Aorta (tissue), 5 donors: ENCODE measurements at regions not wholly inside any gene's neighbourhood (a gene's known extent, or its start where the extent isn't known, plus 50 kb on each side); places are given as distances from the start of the nearest gene placed in this dataset.

ENCODE experiments used
- ATAC-seq: fragments of 200-7000 bp; cut with Tn5 transposase; one replicate; pipeline ENCODE4 v1.9.1; 2022; ENCODE audit warnings: moderate library complexity; ENCODE audit not compliant: low FRiP score
- DNase-seq, 2 donors: peaks; one replicate each; pipeline ENCODE4 v3.0.0-alpha.2; 2020
- H3K27ac ChIP-seq, 2 donors: one replicate each; pipeline ENCODE4 v1.5.1; 2013; ENCODE audit warnings: low read length in 2 of 2, mild to moderate bottlenecking in 2 of 2, moderate library complexity in 2 of 2, control low read depth in 1 of 2, inconsistent platforms in 1 of 2, low read depth in 1 of 2
- H3K27me3 ChIP-seq, 2 donors: one replicate each; pipeline ENCODE4 v1.6.1; 2013; ENCODE audit warnings: control low read depth in 1 of 2, low read length in 1 of 2, mild to moderate bottlenecking in 1 of 2, moderate library complexity in 1 of 2; ENCODE audit not compliant: insufficient read depth in 2 of 2, control insufficient read depth in 1 of 2
- H3K36me3 ChIP-seq, 2 donors: one replicate each; pipeline ENCODE4 v1.6.1; 2013; ENCODE audit warnings: control low read depth in 1 of 2, low read length in 1 of 2, mild to moderate bottlenecking in 1 of 2; ENCODE audit not compliant: insufficient read depth in 2 of 2, control insufficient read depth in 1 of 2
- H3K4me1 ChIP-seq, 2 donors: one replicate each; pipeline ENCODE4 v1.6.1; 2013; ENCODE audit warnings: low read length in 2 of 2, control low read depth in 1 of 2, mild to moderate bottlenecking in 1 of 2, moderate library complexity in 1 of 2; ENCODE audit not compliant: insufficient read depth in 2 of 2, control insufficient read depth in 1 of 2
- H3K4me3 ChIP-seq, 2 donors: one replicate each; pipeline ENCODE4 v1.5.1; 2013; ENCODE audit warnings: low read length in 2 of 2, control low read depth in 1 of 2, mild to moderate bottlenecking in 1 of 2
- H3K9me3 ChIP-seq: one replicate; pipeline ENCODE4 v1.6.1; 2013; ENCODE audit warnings: mild to moderate bottlenecking, low read length; ENCODE audit not compliant: control insufficient read depth
- WGBS, 2 donors: extraction: QIAGEN DNeasy Blood & Tissue Kit; methylation state at CpG; one replicate each; pipeline ENCODE4 v1.1.7; 2013; 5-methylcytosine and 5-hydroxymethylcytosine counted together
- intact Hi-C, 2 donors: fragments of 100-400 bp; cut with DNase I; formaldehyde crosslinking; loops; one replicate each; pipeline versions ENCODE4 v1.14.2 to v1.15.0; 2022
- donor health status: healthy with polysubstance abuse.
- donor health status: Bipolar disorder and iron deficiency.
- donor health status: DM: no; HTN: no; CAD: no.
- donor health status: DM: no; HTN: no; CAD: no.
- donor health status: DM: yes; HTN: yes; CAD: no.

- DNase-seq (no peak), ATAC-seq (no peak)
- Histone ChIP-seq H3K27ac (no peak overlapping the region), H3K4me1 (peaks cover 0 to 2% of the 10 kb centered on the region in 2 donors), H3K9me3 (no peaks in the 10 kb centered on the region), H3K27me3 (no peaks in the 10 kb centered on the region), H3K36me3 (no peaks in the 10 kb centered on the region), H3K4me3 (no peak overlapping the region)
- intact Hi-C loops: no loop called here
These were observed 128.7 kb upstream of the BMP4 start for GRCh38 chr14:54085232-54085761.

- Histone ChIP-seq H3K4me3 (no peak overlapping the region), H3K27me3 (no peaks in the 10 kb centered on the region), H3K27ac (no peak overlapping the region), H3K9me3 (no peaks in the 10 kb centered on the region), H3K4me1 (peaks cover 0 to 2% of the 10 kb centered on the region in 2 donors), H3K36me3 (no peaks in the 10 kb centered on the region)
- WGBS, 2 donors: 55 to 68% methylated on average over 4 of the region's 4 CpGs
- intact Hi-C loops: no loop called here
- no peak for DNase-seq
- no peak for ATAC-seq
These were observed 129.2 kb upstream of the BMP4 start for GRCh38 chr14:54085841-54086240.

- ATAC-seq (no peak), DNase-seq (no peak)
- Histone ChIP-seq H3K9me3 (no peaks in the 10 kb centered on the region), H3K27ac (no peak overlapping the region), H3K4me3 (no peak overlapping the region), H3K36me3 (no peaks in the 10 kb centered on the region), H3K27me3 (no peaks in the 10 kb centered on the region), H3K4me1 (peaks cover 0 to 2% of the 10 kb centered on the region in 2 donors)
- WGBS, 2 donors: 93 to 97% methylated on average over 7 of the region's 7 CpGs
- intact Hi-C loops: no loop called here
These were observed 130.1 kb upstream of the BMP4 start for GRCh38 chr14:54086767-54087166.

- intact Hi-C loops: no loop called here
- no peaks in the 10 kb centered on the region for H3K36me3 ChIP-seq
- H3K27ac ChIP-seq: no peak overlapping the region
- no peak for ATAC-seq
- H3K27me3 ChIP-seq: no peaks in the 10 kb centered on the region
- no peak overlapping the region for H3K4me3 ChIP-seq
- WGBS, 2 donors: 67 to 71% methylated on average over 4 of the region's 4 CpGs
- peaks cover 0 to 2% of the 10 kb centered on the region in 2 donors for H3K4me1 ChIP-seq
- H3K9me3 ChIP-seq: no peaks in the 10 kb centered on the region
- DNase-seq: no peak
These were observed 130.8 kb upstream of the BMP4 start for GRCh38 chr14:54087376-54087775.

GRCh38 chr14:54088271-54088670 is 131.6 kb upstream of the BMP4 start:
- Histone ChIP-seq H3K36me3 (no peaks in the 10 kb centered on the region), H3K9me3 (peaks cover 2% of the 10 kb centered on the region), H3K4me1 (peaks cover 0 to 2% of the 10 kb centered on the region in 2 donors), H3K27me3 (no peaks in the 10 kb centered on the region), H3K4me3 (no peak overlapping the region), H3K27ac (no peak overlapping the region)
- WGBS, 2 donors: 94 to 95% methylated on average over 3 of the region's 3 CpGs
- DNase-seq (no peak), ATAC-seq (no peak)
- intact Hi-C loops: no loop called here

GRCh38 chr14:54090274-54090673 is 133.6 kb upstream of the BMP4 start:
- no peaks in the 10 kb centered on the region for H3K36me3 ChIP-seq
- ATAC-seq (no peak), DNase-seq (no peak)
- H3K27ac ChIP-seq: no peak overlapping the region
- H3K4me1 ChIP-seq: peaks cover 0 to 2% of the 10 kb centered on the region in 2 donors
- no peaks in the 10 kb centered on the region for H3K27me3 ChIP-seq
- no peak overlapping the region for H3K4me3 ChIP-seq
- intact Hi-C loops: no loop called here
- peaks cover 2% of the 10 kb centered on the region for H3K9me3 ChIP-seq
- WGBS, 2 donors: 95% methylated on average over 1 of the region's 1 CpG

- intact Hi-C loops: no loop called here
- H3K9me3 ChIP-seq: peaks cover 2% of the 10 kb centered on the region
- H3K4me1 ChIP-seq: no peaks in the 10 kb centered on the region
- H3K4me3 ChIP-seq: no peak overlapping the region
- H3K36me3 ChIP-seq: no peaks in the 10 kb centered on the region
- ATAC-seq (no peak), DNase-seq (no peak)
- H3K27me3 ChIP-seq: no peaks in the 10 kb centered on the region
- H3K27ac ChIP-seq: no peak overlapping the region
These were observed 138.1 kb upstream of the BMP4 start for GRCh38 chr14:54094765-54095164.

- intact Hi-C loops: no loop called here
- DNase-seq: no peak
- no peak for ATAC-seq
- H3K9me3 ChIP-seq: no peaks in the 10 kb centered on the region
- no peaks in the 10 kb centered on the region for H3K4me1 ChIP-seq
- no peak overlapping the region for H3K27ac ChIP-seq
- no peaks in the 10 kb centered on the region for H3K36me3 ChIP-seq
- H3K27me3 ChIP-seq: no peaks in the 10 kb centered on the region
- WGBS, 2 donors: 93 to 96% methylated on average over 2 of the region's 2 CpGs
- H3K4me3 ChIP-seq: no peak overlapping the region
These were observed 141.9 kb upstream of the BMP4 start for GRCh38 chr14:54098536-54098935.

- ATAC-seq (no peak), DNase-seq (no peak)
- Histone ChIP-seq H3K4me1 (peaks cover 3 to 9% of the 10 kb centered on the region in 2 donors), H3K4me3 (no peak overlapping the region), H3K27ac (no peak overlapping the region), H3K27me3 (no peaks in the 10 kb centered on the region), H3K36me3 (no peaks in the 10 kb centered on the region), H3K9me3 (no peaks in the 10 kb centered on the region)
- intact Hi-C loops: no loop called here
- WGBS, 2 donors: 92% methylated on average over 4 of the region's 4 CpGs
These were observed 145.4 kb upstream of the BMP4 start for GRCh38 chr14:54102051-54102456.
